H9 (cell line): ENCODE measurements at regions not wholly inside any gene's neighbourhood (a gene's known extent, or its start where the extent isn't known, plus 50 kb on each side); places are given as distances from the start of the nearest gene placed in this dataset.

Experiments
- DNase-seq: peaks from one replicate; pipeline ENCODE4 v3.0.0-alpha.2; 2017
- H2AFZ ChIP-seq: one replicate; pipeline ENCODE4 v1.6.1; 2013; ENCODE audit warnings: mild to moderate bottlenecking, low read length, control low read depth, moderate library complexity
- H2AK5ac ChIP-seq: 2 replicates; pipeline ENCODE4 v1.6.1; 2013; ENCODE audit warnings: low read length, control low read depth, mixed read lengths; ENCODE audit not compliant: insufficient read length
- H2BK120ac ChIP-seq: one replicate; pipeline ENCODE4 v1.6.1; 2013; ENCODE audit warnings: low read depth, mild to moderate bottlenecking, low read length, control low read depth, inconsistent platforms; ENCODE audit not compliant: poor library complexity, severe bottlenecking
- H2BK12ac ChIP-seq: 2 replicates; pipeline ENCODE4 v1.6.1; 2013; ENCODE audit warnings: low read length, control low read depth, mixed read lengths, low read depth; ENCODE audit not compliant: insufficient read length
- H2BK15ac ChIP-seq: 2 replicates; pipeline ENCODE4 v1.6.1; 2013; ENCODE audit warnings: low read depth, low read length, control low read depth
- H2BK20ac ChIP-seq: one replicate; pipeline ENCODE4 v1.6.1; 2013; ENCODE audit warnings: low read depth, mild to moderate bottlenecking, low read length, control low read depth, inconsistent platforms; ENCODE audit not compliant: poor library complexity, severe bottlenecking
- H2BK5ac ChIP-seq: 2 replicates; pipeline ENCODE4 v1.6.1; 2013; ENCODE audit warnings: low read length, control low read depth, mixed read lengths; ENCODE audit not compliant: insufficient read length
- H3K14ac ChIP-seq: 2 replicates; pipeline ENCODE4 v1.6.1; 2013; ENCODE audit warnings: low read length, control low read depth; ENCODE audit not compliant: insufficient read depth
- H3K18ac ChIP-seq: 2 replicates; pipeline ENCODE4 v1.6.1; 2013; ENCODE audit warnings: low read depth, mild to moderate bottlenecking, mixed read lengths, low read length, control low read depth; ENCODE audit not compliant: insufficient read length
- H3K23ac ChIP-seq: 2 replicates; pipeline ENCODE4 v1.6.1; 2013; ENCODE audit warnings: low read length, control low read depth, mixed read lengths, low read depth; ENCODE audit not compliant: insufficient read length
- H3K23me2 ChIP-seq: 2 replicates; pipeline ENCODE4 v1.6.1; 2013; ENCODE audit warnings: low read depth, mild to moderate bottlenecking, mixed read lengths, low read length, control low read depth; ENCODE audit not compliant: insufficient read length, poor library complexity, severe bottlenecking
- H3K27ac ChIP-seq: 2 replicates; pipeline ENCODE4 v1.5.1; 2013; ENCODE audit warnings: low read length, control low read depth, mixed read lengths, low read depth; ENCODE audit not compliant: insufficient read length
- H3K27me3 ChIP-seq: 2 replicates; pipeline ENCODE4 v1.6.1; 2013; ENCODE audit warnings: low read length, control low read depth, inconsistent platforms; ENCODE audit not compliant: insufficient read depth
- H3K4ac ChIP-seq: 2 replicates; pipeline ENCODE4 v1.6.1; 2013; ENCODE audit warnings: low read depth, mild to moderate bottlenecking, control low read depth, inconsistent platforms, low read length, moderate library complexity
- H3K4me1 ChIP-seq: 2 replicates; pipeline ENCODE4 v1.6.1; 2013; ENCODE audit warnings: low read length, control low read depth, inconsistent platforms; ENCODE audit not compliant: insufficient read depth
- H3K4me2 ChIP-seq: 2 replicates; pipeline ENCODE4 v1.6.1; 2013; ENCODE audit warnings: low read length, control low read depth, mixed read lengths; ENCODE audit not compliant: insufficient read length, insufficient read depth
- H3K56ac ChIP-seq: 2 replicates; pipeline ENCODE4 v1.6.1; 2013; ENCODE audit warnings: low read depth, mild to moderate bottlenecking, mixed read lengths, low read length, control low read depth; ENCODE audit not compliant: insufficient read length
- H3K79me1 ChIP-seq: 2 replicates; pipeline ENCODE4 v1.6.1; 2013; ENCODE audit warnings: low read depth, mild to moderate bottlenecking, moderate library complexity, low read length, control low read depth, inconsistent platforms; ENCODE audit not compliant: insufficient read depth, poor library complexity, severe bottlenecking
- H3K79me2 ChIP-seq: 2 replicates; pipeline ENCODE4 v1.6.1; 2013; ENCODE audit warnings: low read length, control low read depth, inconsistent platforms; ENCODE audit not compliant: insufficient read depth
- H3K9ac ChIP-seq: 2 replicates; pipeline ENCODE4 v1.6.1; 2013; ENCODE audit warnings: low read length, control low read depth, mixed read lengths; ENCODE audit not compliant: insufficient read length; ENCODE audit errors: extremely low read depth
- H3K9me3 ChIP-seq: one replicate; pipeline ENCODE4 v1.6.1; 2013; ENCODE audit warnings: low read depth, low read length, inconsistent platforms; ENCODE audit not compliant: control insufficient read depth
- H3T11ph ChIP-seq: one replicate; pipeline ENCODE4 v1.6.1; 2013; ENCODE audit warnings: mild to moderate bottlenecking, low read length, control low read depth, inconsistent platforms
- H4K20me1 ChIP-seq: one replicate; pipeline ENCODE4 v1.6.1; 2013; ENCODE audit not compliant: control insufficient read depth, insufficient read length, insufficient read depth
- H4K5ac ChIP-seq: 2 replicates; pipeline ENCODE4 v1.6.1; 2013; ENCODE audit warnings: low read depth, mild to moderate bottlenecking, mixed read lengths, low read length, control low read depth; ENCODE audit not compliant: insufficient read length
- H4K8ac ChIP-seq: replicated peaks from 2 replicates; pipeline ENCODE4 v1.6.1; 2013; ENCODE audit warnings: low read length, control low read depth, mixed read lengths, low read depth; ENCODE audit not compliant: insufficient read length
- H4K91ac ChIP-seq: 2 replicates; pipeline ENCODE4 v1.6.1; 2013; ENCODE audit warnings: low read depth, mild to moderate bottlenecking, moderate library complexity, mixed read lengths, low read length, control low read depth; ENCODE audit not compliant: insufficient read length
- H3K27ac Mint-ChIP-seq, 3 experiments: 2 replicates in 2 of 3; 3 replicates in 1 of 3; pipeline ENCODE4 v1.8.0; 2020 to 2021; ENCODE audit warnings: mixed read lengths in 3 of 3, mild to moderate bottlenecking in 1 of 3, moderate library complexity in 1 of 3
- H3K27me3 Mint-ChIP-seq: 2 replicates; pipeline ENCODE4 v1.8.0; 2021; ENCODE audit warnings: low read depth, mild to moderate bottlenecking, moderate library complexity, mixed read lengths
- H3K36me3 Mint-ChIP-seq, 3 experiments: 2 replicates in 2 of 3; 3 replicates in 1 of 3; pipeline ENCODE4 v1.8.0; 2020 to 2021; ENCODE audit warnings: low read depth in 3 of 3, mixed read lengths in 3 of 3; ENCODE audit not compliant: insufficient read depth in 1 of 3
- H3K4me1 Mint-ChIP-seq, 2 experiments: 2 replicates each; pipeline ENCODE4 v1.8.0; 2020; ENCODE audit warnings: mixed read lengths in 2 of 2
- H3K4me3 Mint-ChIP-seq, 2 experiments: 2 replicates in 1 of 2; 3 replicates in 1 of 2; pipeline ENCODE4 v1.8.0; 2020 to 2021; ENCODE audit warnings: mild to moderate bottlenecking in 2 of 2, mixed read lengths in 2 of 2, moderate library complexity in 1 of 2
- H3K9me3 Mint-ChIP-seq, 2 experiments: 2 replicates in 1 of 2; 3 replicates in 1 of 2; pipeline ENCODE4 v1.8.0; 2020; ENCODE audit warnings: mild to moderate bottlenecking in 2 of 2, mixed read lengths in 2 of 2, moderate library complexity in 1 of 2
- CTCF ChIP-seq: fragments of 200-600 bp; sonication (generic); conservative IDR thresholded peaks from 3 replicates; pipeline ENCODE4 v1.8.0; 2021; ENCODE audit warnings: antibody characterized with exemption, mild to moderate bottlenecking

GRCh38 chr14:46323404-46323762 lies 328.2 kb downstream of the RPL10L start:
- no peaks in the 10 kb centered on the region for H3K9me3 ChIP-seq
- no peak overlapping the region for H2BK5ac ChIP-seq
- no peak overlapping the region for H3K27ac ChIP-seq
- DNase-seq, result no peak
- no peak overlapping the region for H3K56ac ChIP-seq
- H3K9ac ChIP-seq, result no peak overlapping the region
- H4K91ac ChIP-seq, result no peak overlapping the region
- no peak overlapping the region for H2BK15ac ChIP-seq
- Mint-ChIP-seq H3K27me3 (peaks cover 77% of the 10 kb centered on the region), H3K27ac (no peak overlapping the region), H3K9me3 (no peaks in the 10 kb centered on the region; a peak in 2 of 5 replicates), H3K4me1 (peaks cover 22% of the 10 kb centered on the region in 2 experiments), H3K4me3 (no peak overlapping the region), H3K36me3 (no peaks in the 10 kb centered on the region)
- no peak overlapping the region for H3T11ph ChIP-seq
- no peak overlapping the region for H2BK20ac ChIP-seq
- H2BK12ac ChIP-seq, result no peak overlapping the region
- no peak overlapping the region for H3K4ac ChIP-seq
- H3K27me3 ChIP-seq, result peaks cover 4% of the 10 kb centered on the region
- TF ChIP-seq CTCF, result no peak
- H2AK5ac ChIP-seq, result no peak overlapping the region
- no peaks in the 10 kb centered on the region for H3K23me2 ChIP-seq
- H3K23ac ChIP-seq, result no peak overlapping the region
- peaks cover 8% of the 10 kb centered on the region for H3K4me1 ChIP-seq
- no peak overlapping the region for H2AFZ ChIP-seq
- H4K5ac ChIP-seq, result no peak overlapping the region
- no peak overlapping the region for H3K18ac ChIP-seq
- H4K8ac ChIP-seq, result no peak overlapping the region
- H2BK120ac ChIP-seq, result no peak overlapping the region
- H3K79me2 ChIP-seq, result no peaks in the 10 kb centered on the region
- H4K20me1 ChIP-seq, result no peaks in the 10 kb centered on the region
- H3K79me1 ChIP-seq, result no peaks in the 10 kb centered on the region
- H3K14ac ChIP-seq, result no peak overlapping the region
- H3K4me2 ChIP-seq, result no peak overlapping the region
